Right lung (tissue), 2 donors: ENCODE measurements at regions not wholly inside any gene's neighbourhood (a gene's known extent, or its start where the extent isn't known, plus 50 kb on each side); places are given as distances from the start of the nearest gene placed in this dataset.
A peak's percentile ranks its signal among the peaks of the same experiment; 100 is the strongest.

ENCODE experiments used
- DNase-seq, 2 donors: peaks; one replicate each; pipeline ENCODE4 v3.0.0-alpha.2; 2013

GRCh38 chr2:6602471-6602870 lies 263.2 kb downstream of the CMPK2 start:
- no peak for DNase-seq

DNA sequence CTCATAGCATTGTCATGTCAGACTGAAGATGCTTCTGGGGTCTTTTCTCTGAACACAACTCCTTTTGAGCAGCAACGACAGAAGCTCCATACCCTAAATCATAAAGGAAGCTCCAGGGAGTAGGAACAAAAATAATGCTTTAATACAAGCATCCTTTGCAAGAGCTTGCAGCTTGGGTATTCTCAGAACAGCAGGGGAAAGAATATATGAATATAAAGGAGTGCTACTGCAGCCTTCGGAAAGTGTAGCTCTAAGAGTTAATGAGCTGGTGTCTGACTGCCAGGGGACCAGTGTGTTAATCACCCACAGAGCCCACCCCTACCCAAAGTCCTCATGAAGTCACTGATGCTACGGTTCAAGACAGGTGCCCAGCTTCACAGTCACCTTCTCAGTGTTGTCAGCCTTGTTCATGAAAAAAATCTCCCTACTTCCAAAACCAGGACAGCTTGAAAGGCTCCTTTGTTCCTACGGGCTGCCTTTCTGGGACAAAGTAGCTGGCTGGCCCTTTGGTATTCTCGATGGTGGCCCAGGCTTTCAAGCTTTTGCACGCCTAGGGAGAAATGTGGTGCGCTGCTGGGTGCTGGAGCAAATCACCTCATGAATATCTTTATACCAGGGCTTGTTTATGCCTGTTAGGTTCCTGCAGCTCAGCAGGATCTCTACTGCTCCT lies 259.7 kb downstream of the CMPK2 start:
- no peak for DNase-seq

DNA sequence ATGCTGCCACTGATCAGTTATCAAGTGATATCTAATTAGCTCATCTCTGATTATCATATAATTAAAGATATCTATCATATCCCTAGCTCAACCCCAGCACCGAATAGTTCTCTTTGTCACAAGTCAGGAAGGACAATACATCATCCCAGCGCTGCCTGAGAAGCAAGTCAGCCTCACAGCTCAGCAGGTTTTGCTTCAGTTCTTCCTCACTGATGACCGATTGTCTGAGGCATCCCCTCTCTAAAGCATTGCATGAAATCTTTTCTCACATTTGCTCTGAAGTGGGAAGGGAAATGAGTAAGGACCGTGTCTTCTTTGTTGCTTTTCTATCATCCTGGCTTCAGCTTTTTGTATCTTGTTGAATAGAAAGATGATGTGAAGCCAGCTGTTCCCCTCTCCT lies 247.9 kb downstream of the CMPK2 start:
- DNase-seq, result no peak

DNA sequence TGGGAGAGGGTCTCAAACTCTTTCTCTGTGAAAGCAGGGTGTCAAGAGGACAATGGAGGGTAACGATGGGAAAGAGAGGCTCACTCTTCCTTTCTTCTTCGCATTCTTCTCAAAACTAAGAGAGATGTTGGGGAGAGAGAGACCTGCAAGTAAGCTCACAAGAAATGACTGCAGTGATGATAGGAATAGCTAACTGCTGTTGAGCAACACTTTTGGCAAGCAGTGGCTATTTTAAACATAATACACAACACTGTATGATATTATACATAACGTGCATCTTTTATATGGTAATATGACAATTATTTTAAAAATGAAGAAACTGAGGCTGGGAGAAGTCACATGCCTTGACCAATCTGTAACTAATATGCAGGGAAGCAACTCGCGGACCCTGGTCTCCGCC lies 247.5 kb downstream of the CMPK2 start:
- peak; percentile 20 to 42 for DNase-seq

DNA sequence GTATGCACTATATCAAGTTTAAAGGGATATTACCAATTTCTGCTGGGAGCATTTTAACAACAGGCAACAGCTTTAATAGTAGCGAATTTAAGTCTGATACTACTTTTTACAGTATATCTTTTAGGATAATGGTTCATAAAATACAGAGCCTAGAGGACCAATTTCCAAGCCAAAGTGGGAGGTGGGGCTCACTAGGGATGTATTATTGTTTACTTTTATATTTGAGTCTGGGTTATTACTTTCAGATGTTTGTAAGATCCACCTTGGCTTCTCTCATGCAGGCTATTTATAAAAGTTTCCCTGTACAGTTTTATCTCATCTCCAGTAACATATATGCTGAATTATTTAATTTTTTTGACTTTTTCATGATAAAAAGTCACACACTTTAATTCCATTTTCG lies 242.0 kb downstream of the CMPK2 start:
- no peak for DNase-seq

GRCh38 chr2:6626401-6627012 lies 239.2 kb downstream of the CMPK2 start:
- DNase-seq, result no peak

- no peak for DNase-seq
Measured at GRCh38 chr2:6627316-6627715, 238.4 kb downstream of the CMPK2 start.

DNA sequence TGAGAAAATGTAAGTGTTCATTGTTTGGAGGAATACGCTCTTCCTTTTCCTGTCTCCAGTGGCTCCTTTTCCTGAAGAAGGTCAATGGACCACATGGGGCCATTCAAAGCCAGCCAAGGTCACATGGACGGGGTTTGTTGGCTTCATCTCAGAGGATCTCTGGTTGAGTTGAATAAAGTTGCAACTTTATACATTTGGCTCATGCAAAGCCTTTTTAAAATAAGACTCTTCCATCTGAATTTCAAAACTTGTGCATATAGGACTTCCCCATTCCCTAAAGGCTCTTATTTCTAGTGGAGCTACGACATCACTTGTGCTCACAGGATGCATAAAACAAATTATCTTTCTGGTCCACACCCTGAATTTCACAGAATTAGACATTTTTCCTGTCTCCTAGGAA lies 235.5 kb downstream of the CMPK2 start:
- no peak for DNase-seq

DNA sequence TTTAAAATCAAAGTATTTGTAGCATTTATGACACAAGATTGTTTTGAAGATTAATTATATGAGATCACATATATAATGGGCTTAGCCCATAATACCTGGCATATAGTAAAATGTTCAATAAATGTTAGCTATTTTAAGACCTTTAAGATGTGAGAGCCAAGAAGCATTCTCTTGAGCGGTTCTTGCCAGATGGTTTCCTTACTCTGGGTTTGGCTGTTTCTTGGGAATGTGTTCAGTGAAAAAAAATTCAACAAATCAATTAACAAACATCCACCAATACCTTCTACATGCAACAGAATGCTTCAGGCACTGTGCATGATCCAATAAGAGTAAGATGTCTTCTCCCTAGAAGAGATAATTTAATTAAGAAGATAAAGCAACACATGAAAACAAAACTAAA lies 230.4 kb downstream of the CMPK2 start:
- no peak for DNase-seq

DNA sequence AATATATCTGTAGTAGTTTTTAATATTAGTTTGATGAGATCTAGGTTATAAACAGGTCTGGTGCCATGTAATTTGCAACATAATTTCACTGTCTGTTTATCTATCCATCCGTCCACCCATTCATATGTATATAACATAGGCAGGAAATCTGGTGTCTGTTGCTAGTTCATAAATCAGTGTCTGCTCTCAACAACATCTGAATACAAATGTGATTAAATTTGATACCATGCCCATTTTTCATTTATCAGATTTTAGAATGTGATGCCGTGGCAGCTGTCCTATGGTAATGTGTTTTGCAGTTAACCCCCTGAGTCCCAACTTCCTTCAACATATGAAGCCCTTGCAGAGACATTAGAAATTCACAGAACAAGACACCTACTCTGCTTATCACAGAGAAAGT lies 228.4 kb downstream of the CMPK2 start:
- DNase-seq, result no peak

GRCh38 chr2:6639929-6640620 lies 225.6 kb downstream of the CMPK2 start:
- peak; percentile 7 to 11 for DNase-seq

- no peak for DNase-seq
Measured at GRCh38 chr2:6640621-6641015, 225.1 kb downstream of the CMPK2 start.

DNA sequence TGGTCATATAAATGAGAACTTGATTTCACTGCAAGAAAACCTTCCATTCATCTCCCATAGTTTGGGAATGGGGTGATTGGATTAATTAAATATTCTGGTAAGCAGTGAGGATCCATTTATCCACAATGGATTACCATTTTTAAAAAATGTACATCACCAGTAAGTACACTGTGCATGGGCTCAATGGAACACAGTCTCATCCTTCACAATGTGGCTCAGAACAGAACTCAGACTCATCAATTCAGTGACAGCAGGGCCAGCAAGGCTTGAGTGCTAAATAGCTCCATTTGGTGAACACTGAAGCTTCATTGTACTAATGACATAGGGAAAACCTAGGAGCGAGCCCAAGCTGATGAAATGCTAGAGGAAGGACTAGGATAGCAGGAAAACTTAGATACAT lies 223.8 kb downstream of the CMPK2 start:
- no peak for DNase-seq

GRCh38 chr2:6644261-6644660 lies 221.4 kb downstream of the CMPK2 start:
- no peak for DNase-seq

GRCh38 chr2:6645004-6645403 lies 220.7 kb downstream of the CMPK2 start:
- DNase-seq, result no peak

- DNase-seq, result no peak
Measured at GRCh38 chr2:6645672-6646071, 220.0 kb downstream of the CMPK2 start.

DNA sequence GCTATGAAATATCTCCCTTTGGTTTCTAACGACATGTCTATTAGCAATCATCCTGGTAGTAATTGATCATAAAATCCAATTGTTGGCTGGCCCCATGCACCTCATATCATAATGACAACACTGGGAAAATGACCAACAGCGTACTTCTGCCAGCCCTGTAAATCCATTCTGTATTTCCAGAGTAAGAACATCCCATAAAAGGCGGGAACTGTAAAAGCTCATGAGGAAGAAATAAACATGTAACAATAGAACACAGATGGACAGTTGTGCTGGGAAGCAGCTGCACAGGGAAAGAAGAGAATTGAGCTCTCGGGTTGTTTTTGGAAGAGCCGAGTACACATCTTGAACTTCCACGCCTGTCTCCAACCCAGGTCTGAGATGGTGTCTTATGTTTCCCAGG lies 218.7 kb downstream of the CMPK2 start:
- no peak for DNase-seq

- DNase-seq, result no peak
Measured at GRCh38 chr2:6648596-6649247, 217.0 kb downstream of the CMPK2 start.

GRCh38 chr2:6650311-6650710 lies 215.4 kb downstream of the CMPK2 start:
- no peak for DNase-seq

- DNase-seq, result no peak
Measured at GRCh38 chr2:6652251-6652650, 213.5 kb downstream of the CMPK2 start.

- DNase-seq, result no peak
Measured at GRCh38 chr2:6653281-6653750, 212.4 kb downstream of the CMPK2 start.

DNA sequence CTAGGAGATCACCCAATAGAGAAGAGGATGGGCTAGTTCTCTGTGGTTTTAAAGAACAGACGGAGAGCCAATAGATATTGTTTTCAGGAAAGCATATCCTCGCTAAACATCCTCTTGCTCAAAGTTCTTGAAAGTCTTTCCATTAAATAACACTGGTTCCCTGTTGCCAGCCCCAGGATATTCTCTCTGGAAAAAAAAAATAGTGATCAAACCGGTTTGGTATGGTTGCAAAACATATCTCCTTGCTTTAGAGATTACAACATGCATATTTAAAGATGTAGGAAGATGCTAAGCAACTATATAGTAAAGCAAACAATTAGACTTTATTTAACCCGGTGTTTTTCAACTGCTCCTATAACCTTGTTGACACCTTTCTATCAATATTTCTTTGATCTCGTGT lies 211.4 kb downstream of the CMPK2 start:
- peak in 1 of 2 donors; percentile 10 for DNase-seq

DNA sequence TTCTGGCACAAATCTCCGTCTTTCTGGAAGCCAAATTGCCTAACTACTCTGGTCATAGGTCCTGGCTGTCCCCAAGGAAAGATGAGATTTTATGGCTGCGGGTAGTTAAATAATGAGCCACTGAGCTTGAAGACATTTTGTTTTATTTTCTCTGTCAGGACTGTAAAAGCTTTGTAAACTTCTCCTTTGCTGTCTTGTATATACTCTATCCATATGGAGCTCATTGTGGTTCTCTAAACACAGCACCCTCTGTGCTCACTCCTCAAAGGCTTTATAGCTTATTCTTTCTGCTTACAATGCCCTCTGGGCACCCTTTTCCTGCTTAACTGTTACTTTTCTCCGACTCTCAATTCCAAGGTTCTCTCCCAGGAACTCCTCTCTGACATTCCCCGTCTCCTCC lies 209.1 kb downstream of the CMPK2 start:
- no peak for DNase-seq
